ENCODE measurements at regions not wholly inside any gene's neighbourhood (a gene's known extent, or its start where the extent isn't known, plus 50 kb on each side); places are given as distances from the start of the nearest gene placed in this dataset.
"Not testable (repeated sequence)": the region's sequence is repeated elsewhere in the genome, so short reads cannot be mapped to it uniquely, and the experiment has no call there.

DNA sequence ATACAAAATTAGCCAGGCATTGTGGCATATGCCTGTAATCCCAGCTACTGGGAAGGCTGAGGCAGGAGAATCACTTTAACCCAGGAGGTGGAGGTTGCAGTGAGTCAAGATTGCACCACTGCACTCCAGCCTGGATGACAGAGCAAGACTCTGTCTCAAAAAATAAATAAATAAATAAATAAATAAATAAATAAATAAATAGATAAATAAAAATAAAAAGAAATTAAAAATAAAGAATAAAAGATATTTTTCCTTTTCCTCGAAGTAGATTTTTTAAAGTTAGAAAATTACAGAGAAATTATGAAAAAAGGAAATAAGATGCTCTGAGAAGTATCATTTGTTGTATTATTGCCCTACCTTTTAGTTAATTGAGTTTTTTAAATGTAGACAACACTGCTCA is 1906.1 kb downstream of the MAT2B start:
- not testable (repeated sequence) for DNase-seq (ENCODE audit: low spot score)

DNA sequence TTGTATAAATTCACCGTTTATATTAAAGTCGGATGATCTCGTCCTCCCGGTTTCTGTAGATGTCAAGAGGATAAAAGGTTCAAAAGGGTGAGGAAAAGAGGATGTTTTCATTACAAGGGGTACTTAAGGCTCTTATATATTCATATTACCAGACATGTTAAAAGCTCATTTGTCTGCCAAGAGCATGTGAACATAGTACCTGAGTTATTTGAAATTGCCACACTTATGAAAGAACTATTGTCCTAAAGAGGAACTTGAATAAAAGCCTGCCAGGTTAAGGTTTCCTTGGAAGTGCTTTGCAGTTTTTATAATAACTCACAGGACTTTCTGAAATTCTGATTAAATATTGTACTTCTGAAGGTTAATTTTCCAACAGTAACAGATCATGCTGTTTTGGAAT is 1915.1 kb downstream of the MAT2B start:
- DNase-seq (ENCODE audit: low spot score) = no peak

DNA sequence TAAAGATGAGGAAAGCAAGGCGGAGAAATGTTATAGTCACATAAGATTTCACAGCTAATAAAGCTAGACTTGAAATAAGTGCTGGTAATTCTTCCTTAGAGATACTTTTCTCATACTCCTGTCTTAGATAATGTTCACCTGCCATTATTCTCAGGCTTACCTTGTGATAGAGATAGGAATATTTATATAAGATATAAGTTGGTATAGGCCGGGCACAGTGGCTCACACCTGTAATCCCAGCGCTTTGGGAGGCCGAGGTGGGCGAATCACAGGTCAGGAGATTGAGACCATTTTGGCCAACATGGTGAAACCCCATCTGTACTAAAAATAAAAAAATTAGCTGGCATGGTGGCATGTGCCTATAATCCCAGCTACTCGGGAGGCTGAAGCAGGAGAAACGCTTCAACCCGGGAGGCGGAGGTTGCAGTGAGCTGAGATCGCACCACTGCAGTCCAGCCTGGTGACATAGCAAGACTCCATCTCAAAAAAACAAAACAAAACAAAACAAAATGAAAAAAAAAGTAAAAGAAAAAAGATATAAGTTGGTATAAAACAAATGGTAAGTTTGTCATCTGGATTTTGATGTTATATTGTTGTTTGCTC is 1918.4 kb downstream of the MAT2B start:
- no peak for DNase-seq (ENCODE audit: low spot score)

DNA sequence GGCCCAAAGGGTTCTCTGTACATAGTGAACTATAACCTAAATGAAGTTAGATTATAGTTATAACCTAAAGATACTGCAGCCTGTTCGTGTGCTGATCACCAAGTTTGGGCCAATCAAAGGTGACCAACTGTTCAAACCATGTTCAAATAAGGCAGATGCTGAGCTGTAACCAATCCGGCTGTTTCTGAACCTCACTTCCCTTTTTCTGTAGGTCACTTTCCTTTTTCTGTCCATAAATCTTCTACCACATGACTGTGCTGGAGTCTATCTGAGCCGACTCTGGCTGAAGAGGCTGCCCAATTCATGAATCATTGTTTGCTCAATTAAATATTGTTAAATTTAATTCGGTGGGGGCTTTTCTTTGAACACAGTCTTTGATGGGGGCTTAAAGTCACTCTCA is 1920.2 kb downstream of the MAT2B start:
- DNase-seq (ENCODE audit: low spot score) = no peak

DNA sequence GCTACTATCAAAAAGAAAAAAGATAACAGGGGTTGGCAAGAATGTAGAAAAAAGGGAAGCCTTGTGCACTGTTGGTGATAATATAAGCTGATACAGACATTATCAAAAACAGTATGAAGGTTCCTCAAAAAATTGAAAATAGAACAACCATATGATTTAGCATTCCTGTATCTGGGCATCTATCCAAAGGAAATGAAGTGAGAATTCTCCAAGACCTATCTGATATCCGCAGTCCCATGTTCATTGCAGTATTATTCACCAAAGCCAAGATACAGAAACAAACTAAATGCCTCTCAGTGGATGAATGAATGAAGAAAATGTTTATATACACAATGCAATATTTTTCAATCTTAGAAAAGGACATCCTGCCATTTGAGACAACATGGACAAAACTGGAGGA is 1943.3 kb downstream of the MAT2B start:
- no peak for DNase-seq (ENCODE audit: low spot score)

DNA sequence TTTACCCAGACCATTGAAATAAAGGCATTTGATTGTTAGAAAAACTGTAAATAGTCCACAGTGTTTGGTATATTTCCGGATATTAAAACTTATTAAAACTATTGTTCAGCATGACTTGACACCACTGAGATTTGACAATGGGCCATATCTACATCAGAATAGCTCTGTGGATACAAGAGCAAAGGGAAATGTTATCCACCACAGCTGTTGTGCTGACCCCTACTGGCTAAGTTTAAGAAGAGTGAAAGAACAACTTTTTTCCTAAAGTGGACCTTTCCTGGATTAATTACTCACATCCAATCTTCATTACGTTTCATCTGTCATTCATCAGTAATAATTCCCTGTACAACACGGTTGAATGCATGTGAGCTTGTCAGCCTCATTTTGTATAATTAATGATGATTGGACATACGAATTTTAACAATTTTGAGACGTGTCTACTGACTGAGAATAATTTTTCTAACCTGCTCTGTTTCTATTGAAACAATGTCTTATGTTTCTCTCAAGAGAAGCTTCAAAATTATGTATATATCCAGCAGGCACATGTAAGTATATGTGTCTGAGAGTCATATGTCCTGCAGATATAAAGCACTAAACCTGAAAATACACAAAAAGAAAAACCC is 1952.6 kb downstream of the MAT2B start:
- no peak for DNase-seq (ENCODE audit: low spot score)

DNA sequence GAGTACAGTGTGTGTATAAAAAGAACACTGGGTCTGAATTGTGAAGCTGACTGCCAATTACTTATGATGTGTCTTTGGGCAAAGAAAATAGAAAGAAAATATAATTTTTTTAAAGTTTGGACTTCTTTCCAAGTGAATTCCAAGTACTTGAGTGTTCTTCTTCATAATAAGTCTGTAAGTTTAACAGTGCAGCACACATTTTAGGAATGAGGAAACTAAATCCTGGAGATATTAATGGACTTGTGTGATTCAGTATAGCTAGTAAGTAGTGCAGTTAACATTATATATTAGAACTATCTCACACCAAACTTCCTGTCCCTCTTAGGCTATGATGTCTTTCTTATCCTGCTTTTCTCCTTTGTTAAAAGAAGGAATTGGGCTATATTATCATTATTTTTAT is 1953.8 kb downstream of the MAT2B start:
- DNase-seq (ENCODE audit: low spot score) = no peak

DNA sequence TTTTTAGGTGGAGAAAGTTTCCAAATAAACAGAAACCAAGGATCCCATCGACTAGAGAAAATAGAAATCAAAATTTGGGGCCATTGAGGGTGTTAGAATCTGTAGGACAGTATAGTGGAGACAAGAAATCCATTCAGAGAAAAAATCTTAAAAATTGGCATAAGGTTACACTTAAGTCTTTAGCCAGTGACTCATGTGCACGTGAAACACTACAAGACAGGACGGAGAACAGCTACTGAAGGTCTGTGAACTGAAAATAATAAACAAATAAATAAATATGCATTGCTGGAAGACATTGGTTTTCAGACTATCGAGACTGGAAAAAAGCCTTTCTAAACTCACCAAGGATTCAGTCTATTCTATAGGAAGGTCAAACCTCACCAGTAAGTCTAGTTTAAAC is 1955.5 kb downstream of the MAT2B start:
- DNase-seq (ENCODE audit: low spot score) = no peak

DNA sequence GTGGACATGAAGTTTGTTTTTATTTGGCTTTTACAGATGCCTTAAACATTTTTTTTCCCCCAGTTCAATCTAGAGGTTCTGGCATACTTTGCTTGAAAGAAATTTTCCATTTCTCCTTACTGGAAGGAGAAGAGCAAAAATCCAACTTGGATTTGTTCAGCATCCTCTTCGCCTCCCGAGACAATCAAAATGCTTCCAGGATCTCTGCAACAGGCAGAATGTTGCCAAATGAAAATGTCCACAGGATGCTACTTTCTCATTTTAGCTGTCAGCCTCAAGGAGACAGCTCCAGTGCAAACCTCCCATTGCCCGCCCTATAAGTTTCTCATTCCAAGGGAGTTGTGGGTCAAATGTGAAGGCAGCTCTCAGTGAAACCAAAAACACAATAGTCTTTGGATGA is 1972.1 kb downstream of the MAT2B start:
- no peak for DNase-seq (ENCODE audit: low spot score)

DNA sequence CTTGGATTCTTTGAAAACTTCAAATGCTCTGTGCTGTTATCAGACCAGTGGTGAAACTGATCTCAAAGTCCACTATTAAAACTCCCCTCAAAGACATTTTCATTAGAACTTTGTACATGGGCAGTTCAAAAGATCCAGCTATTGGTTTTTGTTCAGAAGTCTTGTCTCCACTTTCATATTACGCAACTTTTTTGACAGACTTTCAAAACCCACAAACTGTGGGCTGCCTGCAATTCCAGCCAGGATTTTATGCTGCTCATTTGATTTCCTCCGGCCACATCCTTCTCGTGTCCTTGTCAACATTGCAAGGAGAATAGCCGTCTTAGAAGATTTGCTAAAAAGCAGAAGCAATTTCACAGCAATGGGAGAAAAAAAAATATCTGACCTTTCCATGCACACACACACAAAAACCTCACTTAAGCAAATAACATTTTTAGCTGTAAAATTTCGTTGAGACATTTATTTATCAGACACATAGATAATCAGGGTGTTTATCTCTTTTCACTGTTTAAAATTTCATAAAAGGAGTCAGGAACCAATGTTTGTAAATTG is 1990.5 kb downstream of the MAT2B start:
- DNase-seq (ENCODE audit: low spot score) = no peak

DNA sequence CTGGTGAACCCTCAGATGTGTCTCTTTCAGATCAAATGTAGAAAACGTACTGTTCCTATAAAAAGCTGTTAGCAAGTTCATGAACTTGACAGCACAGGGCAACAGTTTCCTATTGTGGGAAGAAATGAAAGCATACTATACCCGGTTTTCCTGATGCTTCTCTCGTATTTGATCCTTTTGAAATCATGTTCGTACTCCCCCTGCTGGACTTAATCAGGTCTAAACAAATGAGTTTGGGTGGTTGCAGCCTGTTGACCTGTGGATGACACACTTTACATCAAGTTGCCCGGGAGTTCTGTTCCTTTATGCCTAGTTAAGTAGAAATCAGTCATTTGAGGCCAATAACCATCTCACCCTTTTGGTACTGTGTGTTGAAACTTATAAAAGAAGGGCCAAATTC is 1992.3 kb downstream of the MAT2B start:
- DNase-seq (ENCODE audit: low spot score) = no peak

DNA sequence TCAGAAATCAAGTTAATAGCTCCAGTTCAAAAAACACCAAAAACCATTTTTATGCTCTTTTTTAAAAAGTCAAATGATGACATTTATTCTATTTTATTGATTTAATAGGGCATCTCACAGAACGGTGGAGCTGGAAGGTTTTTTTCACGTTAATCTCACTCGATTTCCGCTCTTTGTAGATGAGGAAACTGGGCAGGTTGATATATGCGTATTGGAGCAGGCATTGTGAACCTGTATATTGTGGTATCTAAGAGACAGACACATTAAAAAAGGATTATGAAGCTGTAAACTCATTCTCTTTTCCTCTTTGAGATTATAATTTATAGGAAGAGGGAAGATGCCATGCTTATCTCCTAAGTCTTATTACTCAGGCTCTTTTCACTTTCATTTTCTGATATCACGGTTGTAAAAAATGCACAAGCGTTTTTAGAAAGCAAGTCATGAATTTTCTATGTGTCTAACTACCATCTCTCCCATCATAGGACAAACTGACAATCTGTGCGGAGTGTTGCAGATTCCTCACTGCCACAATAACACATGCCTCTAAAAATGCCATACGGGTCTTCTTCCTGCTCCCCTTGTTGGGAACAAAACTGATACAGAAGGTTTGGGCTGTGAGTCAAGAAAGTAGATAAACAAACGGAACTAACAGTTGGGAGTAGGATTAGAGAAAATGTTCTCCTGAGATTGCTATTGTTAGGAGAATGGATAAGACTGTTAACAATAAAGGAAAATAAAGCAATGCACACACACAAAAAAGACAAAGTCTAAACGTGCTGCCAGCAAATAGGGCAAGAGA is 1997.7 kb downstream of the MAT2B start:
- DNase-seq (ENCODE audit: low spot score) = no peak

DNA sequence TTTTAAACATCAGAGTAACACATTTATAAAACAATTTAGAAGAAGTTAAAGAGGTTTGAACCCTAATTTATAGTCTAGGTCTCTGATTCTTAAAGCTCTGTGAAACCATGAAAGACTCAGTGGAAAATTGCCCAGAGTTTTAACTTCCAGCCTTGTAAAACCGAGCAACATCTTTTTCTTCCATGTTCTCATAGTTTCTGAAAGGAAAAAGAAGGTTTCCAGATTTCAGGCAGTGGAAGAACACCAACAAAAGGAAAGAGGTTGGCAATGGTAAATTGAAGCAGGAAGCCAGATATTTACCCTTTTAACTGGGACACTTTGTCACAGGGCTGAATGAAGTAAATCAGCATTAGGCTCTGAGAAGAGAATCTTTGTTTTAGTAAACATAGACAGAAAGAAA is 1999.3 kb downstream of the MAT2B start:
- no peak for DNase-seq (ENCODE audit: low spot score)

DNA sequence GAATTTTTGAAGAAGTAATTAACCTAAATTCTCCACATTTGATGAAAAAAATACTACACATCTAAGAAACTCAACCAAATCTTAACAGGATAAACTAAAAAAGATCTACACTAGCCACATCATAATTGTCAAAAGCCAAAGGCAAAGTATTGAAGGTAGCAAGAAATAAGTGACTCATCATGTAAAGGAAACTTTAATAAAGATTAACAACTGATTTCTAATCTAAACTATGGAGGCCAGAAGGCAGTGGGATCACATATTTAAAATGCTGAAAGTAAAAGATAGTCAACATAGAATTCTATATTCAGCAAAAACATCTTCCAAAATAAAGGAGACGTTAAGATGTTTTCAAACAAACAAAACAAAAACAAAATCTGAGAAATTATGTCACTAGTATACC is 2002.9 kb downstream of the MAT2B start:
- DNase-seq (ENCODE audit: low spot score) = no peak

DNA sequence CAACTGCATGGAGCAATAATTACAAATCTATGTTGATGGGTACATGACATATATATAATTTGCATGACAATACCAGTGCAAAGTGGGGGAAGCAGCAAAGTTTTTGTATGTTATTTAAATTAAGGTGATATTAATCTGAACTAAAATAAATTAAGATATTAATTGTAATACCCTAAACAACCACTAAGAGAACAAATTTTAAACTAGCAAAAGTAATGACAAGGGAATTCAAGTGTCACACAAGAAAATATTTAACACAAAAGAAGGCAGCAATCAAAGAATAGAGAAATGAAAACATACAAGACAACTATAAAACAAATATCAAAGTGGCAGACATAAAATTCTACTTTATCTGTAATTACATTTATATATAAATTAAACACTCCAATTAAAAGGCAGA is 2003.4 kb downstream of the MAT2B start:
- no peak for DNase-seq (ENCODE audit: low spot score)

DNA sequence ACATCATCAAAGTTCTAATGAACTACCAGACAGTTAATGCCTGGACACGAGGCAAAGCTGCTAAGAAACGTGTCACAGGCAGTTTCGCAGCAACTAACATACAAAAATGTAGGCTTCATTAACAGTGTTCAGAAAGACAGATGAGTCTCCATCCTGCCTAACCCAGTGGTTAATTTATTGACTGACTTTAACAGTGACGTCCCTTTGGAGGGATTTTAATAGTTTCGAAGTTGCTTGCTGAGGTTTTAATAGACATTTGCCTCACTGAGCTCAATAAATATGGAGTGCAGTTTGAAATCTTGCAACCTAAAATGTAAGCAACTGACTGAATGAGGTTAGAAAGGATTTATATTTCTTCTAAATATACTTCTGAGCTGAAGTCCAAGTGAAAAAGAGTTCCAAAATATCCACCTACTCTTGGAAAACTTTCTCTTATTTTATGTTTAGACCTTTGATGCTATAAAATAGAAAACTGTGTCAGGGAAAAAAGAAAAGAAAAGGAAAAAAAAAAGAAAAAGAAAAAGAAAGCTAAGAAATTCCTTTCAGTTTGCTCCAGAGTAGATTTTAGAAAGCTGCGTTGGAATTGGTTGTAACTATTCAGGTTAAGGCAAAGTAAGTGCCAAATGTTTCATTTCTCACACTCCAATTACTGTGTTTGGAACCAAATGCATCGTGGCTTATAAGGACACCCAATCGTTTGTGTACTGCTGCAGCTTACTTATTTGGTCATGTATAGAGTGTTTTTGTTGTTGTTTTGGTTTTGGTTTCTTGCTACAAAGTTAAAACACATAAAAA is 2016.6 kb downstream of the MAT2B start:
- no peak for DNase-seq (ENCODE audit: low spot score)

DNA sequence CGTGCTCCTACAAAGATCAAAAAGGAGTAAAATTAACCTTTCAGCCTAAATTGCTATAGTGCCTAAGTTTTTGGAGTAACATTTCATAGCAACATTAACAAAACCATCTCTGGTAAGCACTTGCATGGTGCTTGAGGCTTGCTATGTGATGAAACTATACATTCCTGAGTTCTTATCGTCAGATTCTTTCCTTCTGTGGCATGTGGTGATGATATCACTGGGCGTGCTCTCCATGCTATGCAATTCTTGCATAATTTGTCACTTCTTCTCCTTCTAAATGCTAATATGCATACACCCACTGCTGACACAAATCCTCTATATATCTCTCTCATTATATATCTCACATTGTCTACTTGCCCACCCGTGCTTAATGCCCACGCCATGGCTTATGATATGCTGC is 2019.9 kb downstream of the MAT2B start:
- no peak for DNase-seq (ENCODE audit: low spot score)

DNA sequence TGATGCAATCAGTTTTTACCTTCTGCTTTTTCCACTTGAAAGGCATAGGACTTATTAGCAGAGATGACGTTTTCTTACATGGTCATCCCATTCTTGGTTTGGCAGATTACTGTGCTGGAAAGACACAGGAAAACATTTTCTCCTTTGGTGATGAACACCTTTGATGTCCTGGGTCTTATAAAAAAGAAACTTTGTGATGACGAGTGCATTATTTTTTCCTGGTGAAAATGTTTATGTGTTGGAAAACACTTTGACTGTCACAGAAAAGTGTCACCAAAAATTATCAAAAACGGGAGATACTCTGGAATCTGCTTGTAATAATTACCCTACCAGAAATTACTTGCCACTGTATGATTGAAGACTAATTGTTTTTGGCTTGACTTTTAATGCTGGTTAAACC is 2020.9 kb downstream of the MAT2B start:
- DNase-seq (ENCODE audit: low spot score) = no peak

DNA sequence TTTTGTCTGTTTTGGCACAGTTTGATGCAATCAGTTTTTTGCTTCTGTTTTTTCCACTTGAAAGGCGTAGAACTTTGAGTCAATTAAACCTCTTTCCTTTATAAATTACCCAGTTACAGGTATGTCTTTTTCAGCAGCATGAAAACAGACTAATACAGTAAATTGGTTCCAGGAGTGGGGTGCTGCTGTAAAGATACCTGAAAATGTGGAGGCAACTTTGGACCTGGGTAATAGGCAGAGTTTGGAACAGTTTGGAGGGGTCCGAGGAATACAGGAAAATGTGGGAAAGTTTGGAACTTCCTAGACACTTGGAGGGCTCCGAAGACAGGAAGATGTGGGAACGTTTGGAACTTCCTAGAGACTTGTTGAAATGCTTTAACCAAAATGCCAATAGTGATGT is 2022.2 kb downstream of the MAT2B start:
- DNase-seq (ENCODE audit: low spot score) = no peak

DNA sequence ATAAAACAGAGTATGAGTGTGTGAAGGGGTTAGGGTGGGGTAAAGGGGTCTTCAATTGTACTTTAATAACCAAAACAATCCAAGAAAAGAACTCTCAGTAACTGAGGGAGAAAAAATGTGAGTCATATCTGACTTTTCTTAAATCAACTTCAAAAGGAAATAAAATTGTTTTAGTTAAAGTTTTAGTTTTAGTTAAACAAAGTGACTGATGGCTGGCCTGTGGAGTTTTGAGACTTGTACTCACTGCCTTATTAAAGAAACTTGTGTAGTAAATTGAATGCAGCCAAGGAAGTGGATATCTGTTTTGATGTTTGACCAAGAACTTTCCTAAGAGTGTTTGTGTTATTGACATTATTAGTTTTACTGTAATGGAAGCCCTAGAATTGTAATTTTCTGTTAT is 2032.6 kb downstream of the MAT2B start:
- DNase-seq (ENCODE audit: low spot score) = no peak

DNA sequence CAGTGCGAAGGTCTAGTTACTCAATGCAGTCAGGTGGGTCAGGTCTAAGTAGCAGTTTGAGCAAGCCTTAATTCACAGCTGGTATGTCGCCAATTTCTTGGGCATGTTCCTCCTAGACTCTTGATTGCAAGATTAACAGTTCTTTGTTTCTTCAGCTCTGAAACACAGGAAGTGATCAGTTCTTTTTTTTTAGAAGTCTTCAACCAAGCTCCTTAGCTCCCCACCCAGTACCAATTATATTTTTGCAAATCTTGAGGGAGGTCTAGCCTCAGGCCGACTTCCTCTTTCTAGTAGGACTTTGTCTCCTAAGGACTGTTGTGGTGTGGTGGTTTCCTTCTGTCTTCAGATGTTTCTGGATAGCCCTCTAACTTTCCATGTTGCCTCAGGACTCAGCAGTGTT is 2054.2 kb downstream of the MAT2B start:
- no peak for DNase-seq (ENCODE audit: low spot score)

DNA sequence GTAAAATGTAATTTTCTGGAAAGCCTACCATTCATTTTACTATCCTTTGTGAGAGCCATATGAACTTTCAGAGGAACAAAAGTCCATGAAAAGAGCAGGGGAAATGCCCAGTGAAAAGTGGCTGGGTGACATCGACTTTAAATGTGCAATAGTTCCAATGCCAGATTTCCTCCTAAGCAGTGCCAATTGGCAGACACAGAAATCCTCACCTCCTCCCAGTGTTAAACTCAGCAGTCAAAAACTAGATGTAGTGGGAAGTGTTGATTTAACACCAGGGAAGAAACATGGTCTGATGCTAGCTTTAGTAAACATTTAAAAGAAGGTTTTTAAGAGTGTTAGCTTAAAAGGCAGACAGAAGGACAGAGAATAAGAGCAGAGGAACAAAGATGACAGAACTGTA is 2055.2 kb downstream of the MAT2B start:
- DNase-seq (ENCODE audit: low spot score) = no peak

DNA sequence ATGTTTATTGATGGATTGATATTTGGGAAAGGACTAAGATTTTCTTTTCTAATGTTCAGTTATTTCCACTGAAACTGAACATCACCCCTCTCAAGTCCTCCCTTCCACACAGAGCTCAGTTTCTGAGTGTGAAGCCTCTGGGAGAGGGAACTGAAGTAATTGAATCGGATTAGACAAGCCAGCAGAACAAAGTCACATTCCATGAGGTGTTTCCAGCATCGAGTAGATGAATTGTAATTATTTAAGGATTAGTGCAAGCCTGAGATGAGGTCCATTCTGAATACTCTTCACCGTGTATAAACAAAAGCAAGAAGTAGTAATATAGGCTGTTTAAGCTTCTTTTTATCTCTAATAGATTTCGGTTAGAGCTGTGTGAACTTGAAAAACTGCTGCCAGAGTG is 2060.5 kb downstream of the MAT2B start:
- DNase-seq (ENCODE audit: low spot score) = no peak

Data from HuH-7.5 (cell line).